GM11168 (cell line): ENCODE measurements at regions not wholly inside any gene's neighbourhood (a gene's known extent, or its start where the extent isn't known, plus 50 kb on each side); places are given as distances from the start of the nearest gene placed in this dataset.

ENCODE experiments used
- in situ Hi-C: fragments of 300-500 bp; cut with MboI; formaldehyde crosslinking; loops from one replicate; pipeline ENCODE4 v1.12.0; 2022; ENCODE audit warnings: low sequenced_read_pairs; ENCODE audit not compliant: unreplicated experiment

DNA sequence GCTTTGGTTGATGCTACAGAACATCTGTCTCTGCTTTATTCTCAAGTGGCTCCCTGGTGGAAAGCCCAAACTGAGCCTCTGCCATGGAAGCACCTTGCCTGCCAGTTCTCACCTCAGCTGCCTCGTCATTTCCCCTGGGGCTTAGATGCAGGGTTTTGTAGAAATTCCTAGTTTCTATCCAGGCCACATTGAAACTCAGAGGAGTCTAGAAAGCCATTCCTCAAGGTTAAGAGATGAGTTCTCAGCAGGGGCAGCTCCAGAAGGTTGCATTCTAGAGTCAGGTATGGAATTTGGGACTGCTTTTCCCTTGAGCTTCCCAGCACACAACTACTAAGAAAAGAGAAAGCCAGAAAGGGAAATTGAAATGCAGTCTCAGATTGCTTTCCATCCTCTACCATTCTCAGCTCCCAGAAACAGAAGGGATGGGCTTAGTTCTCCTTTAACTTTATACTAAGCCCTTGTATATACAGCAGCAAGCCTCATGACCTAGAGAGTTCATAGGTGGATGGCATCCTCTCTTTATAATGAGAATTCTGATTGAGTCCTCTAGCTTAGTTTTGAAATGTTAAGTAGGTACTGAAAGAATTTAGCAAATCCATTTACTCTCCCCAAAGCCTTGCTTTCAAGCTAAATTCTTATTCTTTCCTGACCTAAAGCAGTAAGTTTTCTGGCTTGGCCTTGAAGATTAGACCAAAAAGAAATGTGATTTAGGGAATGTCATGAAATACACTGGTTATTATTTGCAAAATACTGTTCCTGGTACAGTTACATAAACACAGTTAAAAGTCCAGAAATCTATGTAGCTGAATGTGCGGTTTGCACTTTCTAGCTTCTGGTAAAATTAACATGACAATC is 66.0 kb upstream of the MEF2C start:
- in situ Hi-C loops: no loop called here

DNA sequence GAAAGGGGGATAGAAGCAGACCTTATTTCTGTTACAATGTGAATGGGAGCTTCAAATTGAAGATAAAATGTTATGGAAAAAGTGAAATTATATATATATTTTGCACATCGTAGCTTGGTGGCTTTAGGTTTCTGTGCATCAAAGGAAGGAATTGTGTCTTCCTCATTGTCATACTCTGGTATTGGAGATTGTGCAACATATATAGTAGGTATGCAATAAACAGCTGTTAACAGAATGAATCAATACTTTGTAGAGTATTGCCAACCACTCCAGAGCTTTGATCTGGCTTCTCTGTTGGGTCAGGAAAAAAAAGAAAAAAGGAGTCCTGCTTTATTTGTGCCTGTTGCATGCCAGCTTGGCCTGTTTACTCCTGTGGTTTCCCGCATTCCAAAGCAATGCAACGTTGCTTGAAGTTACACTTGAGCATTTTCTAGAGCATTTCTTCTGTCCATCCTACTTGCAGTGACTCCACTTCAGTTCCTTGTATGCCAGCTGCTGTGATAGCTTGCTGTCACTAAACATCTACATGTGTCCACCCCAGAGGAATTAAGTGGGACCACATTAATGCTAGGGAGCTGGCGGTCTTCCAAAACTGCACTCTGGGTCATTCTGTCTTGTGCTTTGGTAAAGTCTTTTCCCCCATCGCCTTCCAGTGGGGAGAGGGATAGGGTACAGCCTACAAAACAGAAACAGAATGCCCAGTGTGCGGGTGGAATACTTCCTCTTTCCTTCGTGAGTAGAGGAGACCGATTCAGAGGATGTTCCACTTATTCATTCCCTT is 62.0 kb upstream of the MEF2C start:
- in situ Hi-C loops: no loop called here

DNA sequence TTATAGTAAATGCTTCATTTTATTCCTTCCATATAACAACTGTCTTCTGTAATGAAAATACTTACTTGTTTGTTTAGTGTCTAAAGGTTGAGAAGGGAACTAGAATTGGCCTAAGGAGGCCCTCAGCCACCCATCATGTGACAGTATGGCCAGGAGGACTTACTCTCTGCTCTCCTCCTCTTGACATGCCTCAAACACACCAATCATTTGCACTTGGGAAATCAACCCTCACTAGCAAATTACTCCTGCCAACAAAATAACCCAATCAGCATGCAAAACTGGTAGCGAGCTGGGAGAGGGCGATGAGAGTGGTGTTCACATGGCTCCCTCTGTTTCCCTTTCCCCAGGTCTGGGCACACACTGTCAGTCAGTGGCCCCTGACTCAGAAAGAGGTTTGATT is 58.6 kb upstream of the MEF2C start:
- in situ Hi-C loops: no loop called here

DNA sequence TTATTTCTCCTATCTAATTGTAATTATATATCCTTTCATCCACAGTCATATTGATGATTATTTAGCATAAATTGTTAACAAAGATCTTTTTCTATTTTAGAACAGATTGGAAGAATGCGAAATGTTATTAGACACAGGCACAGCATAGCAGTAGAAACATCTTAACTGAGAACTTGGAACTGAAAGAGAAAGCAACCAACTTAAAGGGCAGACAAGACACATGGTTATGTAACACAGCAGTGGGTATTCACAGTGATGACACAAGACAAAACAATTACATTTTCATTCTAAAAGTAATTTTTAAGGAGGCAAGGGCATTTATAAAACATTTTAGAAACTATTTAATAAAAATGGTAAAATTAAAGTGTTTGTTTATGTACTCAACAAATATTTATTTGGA is 57.7 kb upstream of the MEF2C start:
- in situ Hi-C loops: no loop called here

DNA sequence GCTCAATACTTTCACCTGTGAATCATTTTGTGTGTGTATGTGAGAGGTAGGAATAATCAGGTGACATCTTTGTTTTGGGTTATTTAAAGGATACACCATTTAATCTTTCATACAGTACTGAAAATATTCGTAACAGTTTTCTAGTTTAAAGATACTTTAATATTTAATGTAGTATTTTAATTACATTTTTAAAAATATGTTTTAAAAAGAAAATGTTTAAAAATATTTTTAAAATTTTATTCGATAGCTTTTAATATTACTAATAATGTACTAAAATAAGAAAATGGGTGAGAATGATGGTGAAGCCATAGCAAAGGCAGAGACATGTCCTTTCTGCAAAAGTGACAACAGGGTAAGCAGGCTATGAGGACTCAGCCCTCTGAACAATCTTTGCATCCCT is 56.3 kb upstream of the MEF2C start:
- in situ Hi-C loops: no loop called here

DNA sequence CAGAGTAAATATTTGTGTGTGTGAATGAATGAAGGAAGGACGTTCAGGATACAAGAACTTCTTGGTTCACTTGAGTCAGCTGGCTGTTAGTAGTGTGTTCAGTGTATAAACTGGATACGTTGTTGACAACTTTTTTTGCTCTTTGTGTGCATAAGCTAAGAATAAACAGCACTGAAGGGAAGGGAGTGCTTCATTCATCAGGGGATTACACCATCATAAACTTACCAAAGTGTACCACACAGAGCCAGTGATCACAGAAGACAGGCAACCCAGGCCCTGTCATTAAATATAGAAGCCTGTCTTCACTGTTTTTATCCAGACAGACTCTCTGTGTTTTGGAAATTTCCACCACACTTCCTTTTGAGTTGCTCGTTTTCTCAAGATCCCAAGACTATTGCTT is 55.5 kb upstream of the MEF2C start:
- in situ Hi-C loops: no loop called here

DNA sequence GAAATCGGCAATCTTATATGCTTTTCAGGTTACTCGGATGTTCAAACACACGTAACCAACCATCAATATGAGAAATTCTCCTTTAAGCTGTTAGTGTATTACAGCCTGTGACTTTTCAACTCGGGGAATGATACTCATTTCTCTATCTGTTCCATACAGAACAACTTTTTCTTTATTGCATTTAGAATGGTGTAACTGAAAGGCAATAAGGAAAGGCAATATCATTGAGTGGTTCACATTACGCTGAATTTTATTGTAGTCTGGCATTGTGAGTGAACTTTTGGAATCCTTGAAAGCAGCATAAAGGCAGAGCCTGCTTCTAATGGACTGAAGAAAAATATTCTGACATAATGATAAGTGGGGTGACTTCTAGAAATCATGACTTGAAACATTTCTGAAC is 54.4 kb upstream of the MEF2C start:
- in situ Hi-C loops: no loop called here

DNA sequence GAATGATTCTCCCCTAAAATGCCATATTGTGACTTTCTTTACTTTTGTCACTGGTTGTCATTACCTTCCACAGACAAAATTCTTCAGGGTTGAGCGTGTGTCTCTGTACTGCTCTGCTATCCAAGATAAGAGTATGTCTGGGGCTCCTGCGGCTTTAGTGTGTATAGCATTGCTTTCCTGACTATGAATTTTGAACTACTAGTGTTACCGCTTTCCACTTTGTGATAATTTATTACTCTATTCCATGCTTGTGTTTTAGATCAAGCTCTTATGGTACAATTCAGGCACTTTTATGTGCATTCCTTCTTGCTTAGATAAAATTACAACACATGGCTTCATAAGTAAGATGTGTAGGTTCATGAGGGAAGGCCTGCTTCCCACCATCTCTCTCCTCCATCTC is 51.5 kb upstream of the MEF2C start:
- in situ Hi-C loops: no loop called here
